Natural killer cell (primary cell): ENCODE measurements at regions not wholly inside any gene's neighbourhood (a gene's known extent, or its start where the extent isn't known, plus 50 kb on each side); places are given as distances from the start of the nearest gene placed in this dataset.
A peak's percentile ranks its signal among the peaks of the same experiment; 100 is the strongest.
"Not testable (repeated sequence)": the region's sequence is repeated elsewhere in the genome, so short reads cannot be mapped to it uniquely, and the experiment has no call there.

ENCODE experiments used
- ATAC-seq, 3 donors: fragments of 150-1000 bp in 2 of 3; fragments of 200-7000 bp in 1 of 3; cut with Tn5 transposase; 1 replicate in 1 of 3; 2 replicates in 2 of 3; pipeline ENCODE4 v1.10.0; 2021; ENCODE audit warnings: mild to moderate bottlenecking in 2 of 3, moderate library complexity in 2 of 3
- DNase-seq, 2 donors: peaks; one replicate each; pipeline versions ENCODE4 v3.0.0 to v3.0.0-alpha.2; 2013 to 2021; ENCODE audit warnings: mixed read lengths in 1 of 2
- H3K27ac ChIP-seq: one replicate; pipeline ENCODE4 v1.5.1; 2013; ENCODE audit warnings: mild to moderate bottlenecking, low read length
- H3K27me3 ChIP-seq: one replicate; pipeline ENCODE4 v1.6.1; 2013; ENCODE audit warnings: low read length; ENCODE audit not compliant: control insufficient read depth, insufficient read depth
- H3K36me3 ChIP-seq: one replicate; pipeline ENCODE4 v1.6.1; 2013; ENCODE audit warnings: low read length; ENCODE audit not compliant: control insufficient read depth, insufficient read depth
- H3K4me1 ChIP-seq: one replicate; pipeline ENCODE4 v1.6.1; 2013; ENCODE audit warnings: low read length; ENCODE audit not compliant: control insufficient read depth, insufficient read depth
- H3K4me3 ChIP-seq: one replicate; pipeline ENCODE4 v1.5.1; 2013; ENCODE audit warnings: low read length
- H3K9me3 ChIP-seq: one replicate; pipeline ENCODE4 v1.6.1; 2013; ENCODE audit warnings: low read length; ENCODE audit not compliant: control insufficient read depth, insufficient read depth
- H3K27ac Mint-ChIP-seq, 2 donors: one replicate each; pipeline ENCODE4 v1.8.0; 2022; ENCODE audit warnings: mild to moderate bottlenecking in 2 of 2, mixed read lengths in 2 of 2, moderate library complexity in 1 of 2
- H3K27me3 Mint-ChIP-seq, 2 donors: one replicate each; pipeline ENCODE4 v1.8.0; 2022; ENCODE audit warnings: low read depth in 2 of 2, mixed read lengths in 2 of 2
- H3K36me3 Mint-ChIP-seq: one replicate; pipeline ENCODE4 v1.8.0; 2022; ENCODE audit warnings: mixed read lengths
- H3K4me1 Mint-ChIP-seq, 2 donors: one replicate each; pipeline ENCODE4 v1.8.0; 2022; ENCODE audit warnings: mixed read lengths in 2 of 2
- H3K4me3 Mint-ChIP-seq: one replicate; pipeline ENCODE4 v1.8.0; 2022; ENCODE audit warnings: mild to moderate bottlenecking, moderate library complexity, mixed read lengths
- H3K9me3 Mint-ChIP-seq, 2 donors: one replicate each; pipeline ENCODE4 v1.8.0; 2022; ENCODE audit warnings: mixed read lengths in 2 of 2
- WGBS: methylation state at CpG from one replicate; pipeline ENCODE4 v1.1.7; 2013; ENCODE audit warnings: missing lambda C conversion rate; ENCODE audit not compliant: insufficient coverage; 5-methylcytosine and 5-hydroxymethylcytosine counted together
- intact Hi-C: fragments of 100-400 bp; cut with micrococcal nuclease; formaldehyde crosslinking; loops from one replicate; pipeline ENCODE4 v1.14.2; 2022
- TF ChIP-seq, protein P1 (sequence below): fragments of 200-600 bp; IDR thresholded peaks from one replicate; pipeline ENCODE4 v1.8.0; 2022; ENCODE audit warnings: antibody characterized with exemption

DNA sequence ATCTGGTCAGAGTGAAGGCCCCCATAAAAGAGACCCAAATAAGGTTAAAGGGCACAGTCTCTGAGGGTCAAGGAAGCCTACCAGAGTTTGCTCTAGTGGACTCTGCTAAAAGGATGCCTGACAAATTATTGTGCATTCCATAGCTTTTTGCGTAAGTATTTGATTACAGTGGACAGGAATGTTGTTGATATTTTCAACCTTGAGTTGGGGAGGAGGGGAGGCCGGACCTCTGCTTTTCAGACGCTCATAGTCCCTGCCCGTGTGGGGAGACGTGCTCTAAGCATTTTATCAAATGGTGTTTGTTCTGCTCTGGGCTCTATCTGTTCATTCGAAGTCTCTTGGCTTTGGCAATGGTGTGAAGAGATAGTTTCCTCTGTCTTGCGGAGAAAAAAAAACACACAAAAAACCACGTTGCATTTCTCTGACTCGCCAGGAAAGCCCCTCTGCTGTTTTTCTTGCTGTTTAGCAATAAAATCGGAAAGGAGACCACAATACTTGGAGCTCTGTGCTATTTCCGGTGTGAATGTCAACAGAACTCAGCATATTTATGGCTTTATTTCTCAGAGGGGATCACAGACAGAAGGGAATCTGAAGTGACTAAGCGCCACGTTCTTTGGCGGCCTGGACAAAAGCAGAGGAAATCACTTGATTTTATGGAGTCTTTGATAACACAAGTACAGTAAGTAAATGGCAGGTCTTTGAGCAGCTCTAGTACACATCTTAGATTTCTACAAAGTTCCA, 159.8 kb downstream of the ZFP64 start:
- Mint-ChIP-seq H3K27me3 (no peaks in the 10 kb centered on the region), H3K4me3 (peak overlapping the region; percentile 82), H3K36me3 (no peaks in the 10 kb centered on the region), H3K27ac (peak overlapping the region; percentile 86 to 92), H3K9me3 (no peaks in the 10 kb centered on the region), H3K4me1 (peaks cover 28 to 37% of the 10 kb centered on the region in 2 donors)
- Histone ChIP-seq H3K9me3 (no peaks in the 10 kb centered on the region), H3K36me3 (no peaks in the 10 kb centered on the region), H3K4me1 (peaks cover 36% of the 10 kb centered on the region), H3K4me3 (no peak overlapping the region), H3K27me3 (no peaks in the 10 kb centered on the region), H3K27ac (peak overlapping the region; percentile 63)
- WGBS = 20% methylated on average over 14 of the region's 14 CpGs
- peak; percentile 83 to 90 (median 87) for ATAC-seq
- peak; percentile 33 to 71 for DNase-seq
- TF ChIP-seq, protein P1, sequence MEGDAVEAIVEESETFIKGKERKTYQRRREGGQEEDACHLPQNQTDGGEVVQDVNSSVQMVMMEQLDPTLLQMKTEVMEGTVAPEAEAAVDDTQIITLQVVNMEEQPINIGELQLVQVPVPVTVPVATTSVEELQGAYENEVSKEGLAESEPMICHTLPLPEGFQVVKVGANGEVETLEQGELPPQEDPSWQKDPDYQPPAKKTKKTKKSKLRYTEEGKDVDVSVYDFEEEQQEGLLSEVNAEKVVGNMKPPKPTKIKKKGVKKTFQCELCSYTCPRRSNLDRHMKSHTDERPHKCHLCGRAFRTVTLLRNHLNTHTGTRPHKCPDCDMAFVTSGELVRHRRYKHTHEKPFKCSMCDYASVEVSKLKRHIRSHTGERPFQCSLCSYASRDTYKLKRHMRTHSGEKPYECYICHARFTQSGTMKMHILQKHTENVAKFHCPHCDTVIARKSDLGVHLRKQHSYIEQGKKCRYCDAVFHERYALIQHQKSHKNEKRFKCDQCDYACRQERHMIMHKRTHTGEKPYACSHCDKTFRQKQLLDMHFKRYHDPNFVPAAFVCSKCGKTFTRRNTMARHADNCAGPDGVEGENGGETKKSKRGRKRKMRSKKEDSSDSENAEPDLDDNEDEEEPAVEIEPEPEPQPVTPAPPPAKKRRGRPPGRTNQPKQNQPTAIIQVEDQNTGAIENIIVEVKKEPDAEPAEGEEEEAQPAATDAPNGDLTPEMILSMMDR = no peak
- intact Hi-C loops = loop anchor here (1.0 to 5.0 kb wide), 4 partner anchors 16 to 629 kb away; no protein-coding TSS in a partner anchor

DNA sequence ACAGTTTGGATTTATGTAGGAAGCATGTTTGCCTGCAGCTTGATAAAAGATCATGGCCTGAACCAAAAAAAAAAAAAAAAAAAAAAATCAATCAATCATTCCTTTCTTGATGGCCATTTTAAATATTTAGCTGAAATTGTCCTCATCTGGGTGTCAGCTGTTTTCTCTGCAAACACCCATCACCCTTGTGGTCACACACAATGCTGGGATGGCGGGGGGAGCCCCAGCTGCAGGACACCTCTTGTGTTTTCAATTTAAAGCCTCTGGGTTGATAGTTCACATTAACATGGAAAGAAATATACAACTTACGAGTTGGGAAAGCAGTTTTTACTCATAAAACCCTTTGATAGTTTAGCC, 160.4 kb downstream of the ZFP64 start:
- Mint-ChIP-seq H3K9me3 (no peaks in the 10 kb centered on the region), H3K4me3 (peak overlapping the region; percentile 82), H3K27ac (peak overlapping the region; percentile 86 to 92), H3K4me1 (peaks cover 28 to 37% of the 10 kb centered on the region in 2 donors), H3K27me3 (no peaks in the 10 kb centered on the region), H3K36me3 (no peaks in the 10 kb centered on the region)
- Histone ChIP-seq H3K9me3 (no peaks in the 10 kb centered on the region), H3K4me3 (no peak overlapping the region), H3K4me1 (peaks cover 36% of the 10 kb centered on the region), H3K27me3 (no peaks in the 10 kb centered on the region), H3K27ac (peak overlapping the region; percentile 63), H3K36me3 (no peaks in the 10 kb centered on the region)
- ATAC-seq (peak in 2 of 3 donors; percentile 6 to 30), DNase-seq (peak in 1 of 2 donors; percentile 31)
- intact Hi-C loops = loop anchor here (2.0 to 5.0 kb wide), 3 partner anchors 51 to 629 kb away; no protein-coding TSS in a partner anchor
- TF ChIP-seq, protein P1 = no peak
- WGBS = 45% methylated on average over 1 of the region's 2 CpGs

DNA sequence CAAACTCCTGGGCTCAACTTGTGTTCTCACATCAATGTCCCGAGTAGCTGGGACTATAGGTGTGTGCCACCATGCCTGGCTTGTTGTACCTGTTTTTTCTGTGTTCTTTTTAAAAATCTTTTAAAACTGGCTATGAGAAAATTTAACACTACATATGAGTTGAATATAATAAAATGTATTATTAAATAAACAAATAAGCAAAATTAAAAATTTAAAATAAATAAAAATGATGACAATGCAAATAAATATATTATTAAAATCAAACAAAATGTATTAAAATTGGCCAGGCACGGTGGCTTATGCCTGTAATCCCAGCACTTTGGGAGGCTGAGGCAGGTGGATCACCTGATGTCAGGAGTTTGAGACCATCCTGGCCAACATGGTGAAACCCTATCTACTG, 162.4 kb downstream of the ZFP64 start:
- H3K27ac Mint-ChIP-seq, H3K27me3 Mint-ChIP-seq, ATAC-seq, H3K4me3 ChIP-seq, intact Hi-C loops, H3K4me3 Mint-ChIP-seq, H3K36me3 ChIP-seq, DNase-seq, H3K27ac ChIP-seq, H3K9me3 Mint-ChIP-seq, H3K9me3 ChIP-seq, H3K36me3 Mint-ChIP-seq, H3K27me3 ChIP-seq: not testable (repeated sequence)
- H3K4me1 Mint-ChIP-seq = peaks cover 28 to 37% of the 10 kb centered on the region in 2 donors
- H3K4me1 ChIP-seq = peaks cover 36% of the 10 kb centered on the region
- 100% methylated on average over 2 of the region's 2 CpGs for WGBS

DNA sequence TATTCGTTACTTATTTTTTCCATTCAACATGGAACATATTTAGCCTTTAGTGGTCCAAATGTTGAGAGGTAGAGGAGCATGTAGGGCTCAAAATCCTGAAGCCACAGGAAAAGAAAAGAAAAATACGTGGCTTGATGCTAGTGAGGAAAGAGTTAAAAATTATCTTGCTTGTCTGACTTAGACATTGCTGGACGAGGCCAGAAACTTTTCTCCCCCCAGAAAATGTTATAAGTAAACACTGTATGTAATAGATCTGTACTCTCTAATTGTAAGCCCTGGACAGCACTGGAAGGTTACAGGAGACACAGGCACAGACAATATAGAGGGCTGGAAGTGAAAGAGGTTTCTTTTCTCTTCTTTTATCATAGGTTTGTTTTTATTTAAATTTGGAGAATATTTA, 165.6 kb downstream of the ZFP64 start:
- WGBS = 89% methylated on average over 1 of the region's 3 CpGs
- ATAC-seq (no peak), DNase-seq (no peak)
- H3K9me3 Mint-ChIP-seq = no peaks in the 10 kb centered on the region
- H3K36me3 Mint-ChIP-seq = no peaks in the 10 kb centered on the region
- Histone ChIP-seq H3K36me3 (no peaks in the 10 kb centered on the region), H3K27me3 (no peaks in the 10 kb centered on the region), H3K27ac (no peak overlapping the region), H3K9me3 (no peaks in the 10 kb centered on the region), H3K4me1 (peaks cover 18% of the 10 kb centered on the region), H3K4me3 (no peak overlapping the region)
- H3K4me3 Mint-ChIP-seq = no peak overlapping the region
- no peaks in the 10 kb centered on the region for H3K27me3 Mint-ChIP-seq
- TF ChIP-seq, protein P1 = no peak
- intact Hi-C loops = no loop called here
- peaks cover 8 to 13% of the 10 kb centered on the region in 2 donors for H3K4me1 Mint-ChIP-seq
- H3K27ac Mint-ChIP-seq = no peak overlapping the region
